ENCODE measurements at regions not wholly inside any gene's neighbourhood (a gene's known extent, or its start where the extent isn't known, plus 50 kb on each side); places are given as distances from the start of the nearest gene placed in this dataset.

GRCh38 chr12:102323799-102324198 is 126.2 kb upstream of the PMCH start:
- TF ChIP-seq TARDBP (IDR thresholded peaks at IDR 0.05) (no peak), HDGF (IDR thresholded peaks at IDR 0.05; ENCODE audit: borderline replicate concordance) (no peak), FOXK2 (IDR thresholded peaks at IDR 0.05) (no peak), PKNOX1 (IDR thresholded peaks at IDR 0.05) (no peak), NFRKB (IDR thresholded peaks at IDR 0.05) (no peak), FOXM1 (IDR thresholded peaks at IDR 0.05; ENCODE audit: borderline replicate concordance) (no peak), ARNT (IDR thresholded peaks at IDR 0.05) (no peak), ELF4 (IDR thresholded peaks at IDR 0.05) (no peak), L3MBTL2 (conservative IDR thresholded peaks at IDR 0.05) (no peak)

Data from HEK293T (cell line).